Kidney epithelial cell (primary cell): ENCODE measurements at regions not wholly inside any gene's neighbourhood (a gene's known extent, or its start where the extent isn't known, plus 50 kb on each side); places are given as distances from the start of the nearest gene placed in this dataset.
"Not testable (repeated sequence)": the region's sequence is repeated elsewhere in the genome, so short reads cannot be mapped to it uniquely, and the experiment has no call there.

Experiments
- DNase-seq: peaks from one replicate; pipeline ENCODE4 v3.0.0-alpha.2; 2010; ENCODE audit warnings: low read depth
- H3K27me3 ChIP-seq: 2 replicates; pipeline ENCODE4 v1.6.0; 2011; ENCODE audit warnings: low read length; ENCODE audit not compliant: control insufficient read depth, insufficient read depth
- H3K36me3 ChIP-seq: 2 replicates; pipeline ENCODE4 v1.5.1; 2011; ENCODE audit warnings: low read length; ENCODE audit not compliant: control insufficient read depth, insufficient read depth
- H3K4me3 ChIP-seq: 2 replicates; pipeline ENCODE4 v1.5.1; 2011; ENCODE audit warnings: low read depth, mild to moderate bottlenecking, control low read depth, low read length
- TF ChIP-seq, protein P1 (sequence below): IDR thresholded peaks from 2 replicates; pipeline ENCODE4 v1.5.1; 2011; ENCODE audit warnings: mild to moderate bottlenecking, moderate library complexity, low read length, control low read depth, inconsistent platforms; ENCODE audit not compliant: insufficient read depth, poor library complexity, severe bottlenecking

DNA sequence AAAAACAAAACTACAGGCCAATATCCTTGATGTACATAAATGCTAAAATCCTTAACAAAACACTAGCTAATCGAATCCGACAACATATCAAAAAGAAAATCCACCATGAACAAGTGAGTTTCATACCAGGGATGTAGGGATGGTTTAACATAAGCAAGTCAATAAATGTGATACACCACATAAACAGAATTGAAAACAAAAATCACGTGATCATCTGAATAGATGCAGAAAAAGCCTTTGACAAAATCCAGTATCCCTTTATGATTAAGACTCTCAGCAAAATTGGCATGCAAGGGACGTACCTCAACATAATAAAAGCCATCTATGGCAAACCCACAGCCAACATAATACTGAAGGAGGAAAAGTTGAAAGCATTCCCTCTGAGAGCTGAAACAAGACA is 466.1 kb downstream of the BRINP3 start:
- no peak for DNase-seq
- Histone ChIP-seq H3K4me3 (no peak overlapping the region), H3K27me3 (no peaks in the 10 kb centered on the region), H3K36me3 (no peaks in the 10 kb centered on the region)
- TF ChIP-seq, protein P1, sequence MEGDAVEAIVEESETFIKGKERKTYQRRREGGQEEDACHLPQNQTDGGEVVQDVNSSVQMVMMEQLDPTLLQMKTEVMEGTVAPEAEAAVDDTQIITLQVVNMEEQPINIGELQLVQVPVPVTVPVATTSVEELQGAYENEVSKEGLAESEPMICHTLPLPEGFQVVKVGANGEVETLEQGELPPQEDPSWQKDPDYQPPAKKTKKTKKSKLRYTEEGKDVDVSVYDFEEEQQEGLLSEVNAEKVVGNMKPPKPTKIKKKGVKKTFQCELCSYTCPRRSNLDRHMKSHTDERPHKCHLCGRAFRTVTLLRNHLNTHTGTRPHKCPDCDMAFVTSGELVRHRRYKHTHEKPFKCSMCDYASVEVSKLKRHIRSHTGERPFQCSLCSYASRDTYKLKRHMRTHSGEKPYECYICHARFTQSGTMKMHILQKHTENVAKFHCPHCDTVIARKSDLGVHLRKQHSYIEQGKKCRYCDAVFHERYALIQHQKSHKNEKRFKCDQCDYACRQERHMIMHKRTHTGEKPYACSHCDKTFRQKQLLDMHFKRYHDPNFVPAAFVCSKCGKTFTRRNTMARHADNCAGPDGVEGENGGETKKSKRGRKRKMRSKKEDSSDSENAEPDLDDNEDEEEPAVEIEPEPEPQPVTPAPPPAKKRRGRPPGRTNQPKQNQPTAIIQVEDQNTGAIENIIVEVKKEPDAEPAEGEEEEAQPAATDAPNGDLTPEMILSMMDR, result no peak

DNA sequence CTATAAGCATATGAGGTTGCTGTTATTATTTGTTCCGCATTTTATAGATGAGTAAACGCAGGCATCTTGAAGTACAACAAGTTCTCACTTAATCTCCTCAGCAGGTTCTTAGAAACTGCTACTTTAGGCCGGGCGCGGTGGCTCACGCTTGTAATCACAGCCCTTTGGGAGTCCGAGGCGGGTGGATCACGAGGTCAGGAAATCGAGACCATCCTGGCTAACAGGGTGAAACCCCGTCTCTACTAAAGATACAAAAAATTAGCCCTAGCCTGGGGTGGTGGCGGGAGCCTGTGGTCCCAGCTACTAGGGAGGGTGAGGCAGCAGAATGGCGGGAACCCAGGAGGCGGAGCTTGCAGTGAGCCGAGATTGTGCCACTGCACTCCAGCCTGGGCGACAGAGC is 458.5 kb downstream of the BRINP3 start:
- not testable (repeated sequence) for H3K27me3 ChIP-seq, H3K36me3 ChIP-seq, H3K4me3 ChIP-seq, DNase-seq

DNA sequence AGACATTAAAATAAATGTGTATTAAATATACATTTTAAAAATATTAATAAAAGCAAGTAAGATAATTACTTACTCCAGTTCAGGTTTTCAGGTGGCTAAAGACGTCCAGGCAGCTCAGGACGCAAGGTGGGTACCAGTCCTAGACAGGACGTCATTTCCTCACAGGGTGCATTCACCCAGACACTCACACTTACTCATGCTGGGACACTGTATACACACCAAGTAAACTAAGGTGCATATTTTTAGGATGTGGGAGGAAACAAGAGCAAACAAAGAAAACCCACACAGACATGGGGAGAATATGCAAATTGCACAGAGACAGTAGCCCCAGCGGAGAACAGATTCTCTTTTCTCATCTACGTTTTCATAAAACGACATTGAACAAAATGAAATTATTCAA is 457.9 kb downstream of the BRINP3 start:
- no peak overlapping the region for H3K4me3 ChIP-seq
- H3K36me3 ChIP-seq, result no peaks in the 10 kb centered on the region
- DNase-seq, result no peak
- no peaks in the 10 kb centered on the region for H3K27me3 ChIP-seq
- TF ChIP-seq, protein P1, result no peak

DNA sequence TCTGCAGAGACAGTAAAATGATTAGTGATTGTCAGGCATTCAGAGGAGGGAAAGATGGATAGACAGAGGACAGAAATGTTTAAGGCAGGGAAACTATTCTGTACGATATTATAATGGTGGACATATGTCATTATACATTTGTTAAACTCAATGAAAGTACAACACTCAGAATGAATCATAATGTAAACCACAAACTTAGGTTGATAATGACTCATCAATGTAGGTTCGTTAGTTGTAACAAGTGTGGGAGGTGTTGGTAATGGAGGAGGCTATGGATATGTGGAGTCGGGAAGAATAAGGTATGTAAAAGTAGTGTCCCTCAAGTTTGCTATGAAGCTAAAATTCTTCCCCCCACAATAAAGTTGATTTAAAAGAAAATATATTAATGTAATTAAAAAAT is 455.0 kb downstream of the BRINP3 start:
- no peaks in the 10 kb centered on the region for H3K36me3 ChIP-seq
- no peaks in the 10 kb centered on the region for H3K27me3 ChIP-seq
- TF ChIP-seq, protein P1, result no peak
- peak; percentile 16 for DNase-seq
- no peak overlapping the region for H3K4me3 ChIP-seq

DNA sequence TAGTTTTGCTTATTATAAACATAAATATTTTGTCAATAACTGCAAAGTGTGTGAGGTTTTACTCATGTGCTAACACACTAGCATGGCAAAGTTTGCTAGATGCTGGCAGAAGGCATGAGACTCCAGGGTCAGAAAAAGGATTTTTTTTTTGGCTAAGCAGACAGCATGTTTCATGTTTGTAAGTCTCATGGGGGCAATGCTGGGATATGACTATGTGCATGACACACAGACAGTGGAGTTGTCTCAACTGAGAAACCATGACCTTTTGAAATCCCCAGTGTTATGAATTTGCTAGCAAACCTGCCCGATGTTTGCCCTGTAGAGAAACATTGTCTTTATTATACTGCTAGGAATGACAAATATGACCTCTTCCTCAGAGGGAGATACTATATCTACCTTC is 448.2 kb downstream of the BRINP3 start:
- Histone ChIP-seq H3K27me3 (no peaks in the 10 kb centered on the region), H3K4me3 (no peak overlapping the region), H3K36me3 (no peaks in the 10 kb centered on the region)
- DNase-seq, result no peak
- TF ChIP-seq, protein P1, result no peak

DNA sequence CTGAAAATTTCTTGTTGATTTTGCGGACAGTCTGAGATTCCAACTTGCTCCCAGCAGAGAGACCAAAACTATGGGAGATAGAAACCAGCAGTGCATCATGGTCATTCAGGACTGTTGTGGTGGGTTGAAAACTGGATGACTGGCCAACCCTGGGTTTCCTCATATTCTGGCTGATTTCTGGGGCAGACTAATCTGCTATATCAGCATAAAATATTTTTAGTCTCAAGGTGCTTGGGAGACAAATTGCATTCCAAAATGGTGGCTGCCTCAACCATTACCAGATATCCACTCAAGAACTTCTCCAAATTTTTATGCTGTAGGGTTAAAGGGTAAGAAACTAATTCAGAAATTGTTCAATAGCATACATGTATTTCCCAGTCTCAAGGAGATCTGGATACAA is 434.0 kb downstream of the BRINP3 start:
- no peak for DNase-seq
- no peaks in the 10 kb centered on the region for H3K36me3 ChIP-seq
- TF ChIP-seq, protein P1, result no peak

More for the DNA sequence above, 434.0 kb downstream of the BRINP3 start:
- no peaks in the 10 kb centered on the region for H3K27me3 ChIP-seq
- no peak overlapping the region for H3K4me3 ChIP-seq
